ENCODE measurements at regions not wholly inside any gene's neighbourhood (a gene's known extent, or its start where the extent isn't known, plus 50 kb on each side); places are given as distances from the start of the nearest gene placed in this dataset.

DNA sequence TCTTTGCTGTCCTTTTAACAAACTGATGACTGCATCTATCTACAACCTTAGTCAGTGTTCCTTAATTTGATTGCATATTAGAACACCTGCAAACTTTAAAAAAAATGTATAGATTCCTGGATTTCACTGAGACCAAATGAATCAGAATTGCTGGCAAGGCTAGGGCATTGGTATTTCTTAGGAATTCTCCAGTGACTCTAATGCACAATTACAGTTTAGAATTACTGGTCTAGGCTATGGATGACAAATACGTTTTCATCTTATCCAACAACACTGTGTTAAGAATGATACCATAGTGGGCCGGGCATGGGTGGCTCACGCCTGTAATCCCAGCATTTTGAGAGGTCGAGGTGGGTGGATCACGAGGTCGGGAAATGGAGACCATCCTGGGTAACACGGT lies 545.9 kb upstream of the RIOK2 start:
- no peaks in the 10 kb centered on the region for H3K4me1 ChIP-seq (ENCODE audit: insufficient read depth)
- no peaks in the 10 kb centered on the region for H3K36me3 ChIP-seq (ENCODE audit: insufficient read depth)
- DNase-seq (ENCODE audit: extremely low spot score), result no peak
- 92% methylated on average over 7 of the region's 7 CpGs for WGBS
- H3K4me3 ChIP-seq (ENCODE audit: low read depth, low read length), result no peak overlapping the region
- H3K27ac ChIP-seq (ENCODE audit: low read depth), result no peak overlapping the region

DNA sequence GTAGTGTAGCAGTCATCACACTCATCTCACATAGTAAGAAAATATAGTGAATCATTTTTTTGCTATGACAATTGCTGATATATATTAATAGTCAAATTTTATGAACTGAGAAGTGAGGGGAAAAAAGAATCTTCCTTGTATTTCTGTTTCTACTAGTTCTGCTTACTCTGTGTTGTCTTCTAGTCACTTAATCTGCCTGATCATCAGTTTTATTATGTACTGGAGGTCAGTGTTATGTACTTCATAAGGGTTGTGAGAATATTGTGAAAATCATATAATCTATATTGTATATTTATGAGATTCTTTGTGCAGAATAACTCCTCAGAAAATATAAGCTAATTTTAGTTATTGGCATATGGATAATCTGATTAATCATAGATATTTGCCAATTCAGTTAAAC lies 546.9 kb upstream of the RIOK2 start:
- DNase-seq (ENCODE audit: extremely low spot score), result no peak

DNA sequence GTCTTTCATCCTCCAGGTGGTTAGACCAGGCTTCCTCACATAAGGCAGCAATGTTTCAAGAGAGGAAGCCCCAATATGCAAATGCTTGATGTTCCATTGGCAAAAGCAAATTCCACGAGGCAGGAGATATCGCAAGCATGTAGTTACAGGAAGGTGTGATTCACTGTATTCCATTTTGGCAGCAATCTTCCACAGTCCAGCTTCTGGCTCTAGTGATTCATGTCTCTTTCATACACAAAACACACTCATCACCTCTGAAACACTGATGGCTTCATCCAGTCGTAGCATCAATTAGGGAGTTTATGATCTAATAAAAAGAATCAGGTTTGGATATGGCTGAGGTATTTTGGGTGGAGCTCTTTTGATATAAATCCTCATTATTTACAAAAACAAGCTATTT lies 552.2 kb upstream of the RIOK2 start:
- Histone ChIP-seq H3K27ac (ENCODE audit: low read depth) (no peak overlapping the region), H3K4me3 (ENCODE audit: low read depth, low read length) (no peak overlapping the region), H3K4me1 (ENCODE audit: insufficient read depth) (no peaks in the 10 kb centered on the region), H3K36me3 (ENCODE audit: insufficient read depth) (no peaks in the 10 kb centered on the region)
- 71% methylated on average over 3 of the region's 3 CpGs for WGBS
- DNase-seq (ENCODE audit: extremely low spot score), result no peak

More for the DNA sequence above, 546.9 kb upstream of the RIOK2 start:
- H3K27ac ChIP-seq (ENCODE audit: low read depth), result no peak overlapping the region
- H3K36me3 ChIP-seq (ENCODE audit: insufficient read depth), result no peaks in the 10 kb centered on the region
- H3K4me3 ChIP-seq (ENCODE audit: low read depth, low read length), result no peak overlapping the region
- no peaks in the 10 kb centered on the region for H3K4me1 ChIP-seq (ENCODE audit: insufficient read depth)

DNA sequence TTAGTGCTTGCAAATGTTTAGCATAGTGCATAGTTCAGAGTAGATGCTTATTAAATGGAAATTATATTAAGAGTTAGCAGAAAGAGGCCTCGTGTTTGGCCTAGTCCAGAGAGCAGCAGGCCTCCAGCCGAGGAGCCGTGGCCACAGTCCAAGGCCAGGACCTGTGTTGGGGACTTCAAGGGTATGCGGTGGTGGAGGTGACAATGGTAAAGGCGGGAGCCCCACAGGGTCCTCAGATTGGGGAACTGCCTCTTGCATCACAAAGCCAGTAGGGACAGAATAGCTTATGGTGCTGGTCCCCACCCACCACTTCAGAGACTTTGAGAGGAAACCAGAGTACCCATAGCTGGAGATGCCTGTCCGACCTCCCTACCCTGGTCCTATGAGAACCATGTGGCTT lies 554.6 kb upstream of the RIOK2 start:
- no peak overlapping the region for H3K4me3 ChIP-seq (ENCODE audit: low read depth, low read length)
- no peaks in the 10 kb centered on the region for H3K4me1 ChIP-seq (ENCODE audit: insufficient read depth)
- 84% methylated on average over 6 of the region's 6 CpGs for WGBS
- H3K27ac ChIP-seq (ENCODE audit: low read depth), result no peak overlapping the region
- no peaks in the 10 kb centered on the region for H3K36me3 ChIP-seq (ENCODE audit: insufficient read depth)
- no peak for DNase-seq (ENCODE audit: extremely low spot score)

DNA sequence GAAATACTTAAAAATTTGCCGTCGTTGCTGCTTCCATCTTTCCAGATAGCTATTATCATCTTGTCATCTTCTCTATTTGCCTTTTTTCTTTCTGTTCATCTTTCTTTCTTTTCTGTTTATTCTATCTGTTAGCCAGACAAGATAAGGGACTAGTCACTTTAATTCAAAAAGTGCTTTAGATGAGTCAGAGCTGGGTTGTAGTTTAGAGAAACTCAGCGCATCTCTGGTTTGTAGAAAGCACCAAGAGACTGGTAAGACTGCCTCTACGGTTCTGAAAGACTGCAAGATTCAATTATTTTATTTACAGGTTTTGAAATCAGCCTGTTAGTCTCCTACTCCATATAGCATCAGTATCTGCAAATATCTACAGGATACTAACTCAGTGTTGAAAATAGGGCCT lies 562.8 kb upstream of the RIOK2 start:
- Histone ChIP-seq H3K27ac (ENCODE audit: low read depth) (no peak overlapping the region), H3K4me3 (ENCODE audit: low read depth, low read length) (no peak overlapping the region), H3K36me3 (ENCODE audit: insufficient read depth) (no peaks in the 10 kb centered on the region), H3K4me1 (ENCODE audit: insufficient read depth) (no peaks in the 10 kb centered on the region)
- no peak for DNase-seq (ENCODE audit: extremely low spot score)
- 59% methylated on average over 4 of the region's 4 CpGs for WGBS

DNA sequence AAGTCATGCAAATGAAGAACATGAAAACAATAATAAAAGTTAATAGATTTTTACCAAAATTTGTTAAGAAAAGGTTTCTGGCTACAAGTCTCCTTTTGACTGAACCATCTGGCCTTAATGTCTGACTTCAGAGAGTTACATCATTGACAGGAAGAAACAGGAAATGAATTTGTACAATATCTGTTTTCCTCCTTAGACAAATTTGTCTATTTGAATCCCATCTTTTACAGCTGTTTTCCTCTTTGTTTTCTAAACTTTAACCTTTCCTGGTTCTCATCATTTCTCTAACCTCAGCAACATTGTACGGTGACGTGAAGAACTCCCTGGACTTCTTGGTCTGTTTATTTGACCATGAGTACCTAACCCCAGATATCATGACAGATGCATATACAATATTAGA lies 567.5 kb upstream of the RIOK2 start:
- no peak for DNase-seq (ENCODE audit: extremely low spot score)

DNA sequence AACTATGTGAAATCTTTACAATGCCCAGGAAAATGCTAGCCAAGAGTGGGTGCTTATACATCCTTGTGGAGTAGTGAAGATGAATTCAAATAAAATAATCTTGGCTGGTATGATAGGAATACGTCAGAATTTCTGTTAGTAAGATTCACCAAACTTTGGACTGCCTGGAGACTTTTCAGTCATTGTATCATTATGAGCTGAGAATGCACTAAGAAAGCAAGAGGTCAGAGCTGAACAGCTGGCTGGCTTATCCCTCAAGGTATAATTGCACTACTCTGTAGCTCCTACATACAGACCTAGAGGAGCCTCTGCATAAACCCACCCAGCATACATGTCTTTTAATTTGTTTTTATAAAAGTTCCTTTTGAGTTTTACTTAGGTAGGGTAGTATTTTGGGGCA lies 568.5 kb upstream of the RIOK2 start:
- Histone ChIP-seq H3K4me3 (ENCODE audit: low read depth, low read length) (no peak overlapping the region), H3K36me3 (ENCODE audit: insufficient read depth) (no peaks in the 10 kb centered on the region), H3K27ac (ENCODE audit: low read depth) (no peak overlapping the region), H3K4me1 (ENCODE audit: insufficient read depth) (no peaks in the 10 kb centered on the region)
- WGBS, result 60% methylated on average over 1 of the region's 1 CpG
- DNase-seq (ENCODE audit: extremely low spot score), result no peak

More for the DNA sequence above, 567.5 kb upstream of the RIOK2 start:
- H3K4me1 ChIP-seq (ENCODE audit: insufficient read depth), result no peaks in the 10 kb centered on the region
- WGBS, result 79% methylated on average over 2 of the region's 2 CpGs
- H3K27ac ChIP-seq (ENCODE audit: low read depth), result no peak overlapping the region
- no peak overlapping the region for H3K4me3 ChIP-seq (ENCODE audit: low read depth, low read length)
- no peaks in the 10 kb centered on the region for H3K36me3 ChIP-seq (ENCODE audit: insufficient read depth)

DNA sequence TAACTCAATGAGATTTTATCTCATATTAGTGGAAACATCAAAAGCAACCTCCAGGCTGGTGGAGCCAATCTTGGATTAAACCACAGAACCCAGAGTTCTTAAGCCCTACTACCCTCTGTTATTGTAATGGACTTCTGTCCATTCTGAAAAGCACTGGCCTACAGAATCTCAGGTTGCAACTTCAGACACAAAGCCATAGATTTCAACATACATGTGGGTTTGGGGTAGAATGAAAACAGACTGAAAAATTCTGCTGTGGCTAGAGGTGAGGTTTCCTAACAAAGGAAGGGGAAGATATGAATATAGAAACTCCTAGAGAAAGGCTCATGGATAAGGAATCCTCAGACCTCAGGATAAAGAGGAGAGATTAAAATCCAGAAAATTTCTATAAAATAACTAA lies 569.8 kb upstream of the RIOK2 start:
- H3K36me3 ChIP-seq (ENCODE audit: insufficient read depth), result no peaks in the 10 kb centered on the region
- no peak for DNase-seq (ENCODE audit: extremely low spot score)
- no peaks in the 10 kb centered on the region for H3K4me1 ChIP-seq (ENCODE audit: insufficient read depth)
- H3K27ac ChIP-seq (ENCODE audit: low read depth), result no peak overlapping the region
- H3K4me3 ChIP-seq (ENCODE audit: low read depth, low read length), result no peak overlapping the region

DNA sequence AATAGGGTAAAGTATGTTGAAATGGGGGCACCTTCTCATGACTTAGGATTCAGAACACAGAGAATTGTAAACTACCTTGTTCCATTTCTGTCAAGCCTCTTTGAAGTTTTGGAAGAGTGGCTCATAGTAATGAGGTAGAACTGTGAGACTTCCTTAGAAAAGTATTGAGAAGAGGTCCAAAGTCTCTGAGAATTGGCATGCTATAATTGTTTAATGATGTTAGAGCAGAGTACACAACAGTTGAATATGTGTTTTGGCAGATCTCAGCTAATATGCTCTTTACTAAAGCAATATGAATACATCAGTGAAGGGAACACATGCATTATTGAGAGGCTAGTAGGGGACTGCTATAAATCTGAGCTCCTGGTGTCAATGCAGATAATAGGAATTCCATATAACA lies 579.4 kb upstream of the RIOK2 start:
- no peaks in the 10 kb centered on the region for H3K4me1 ChIP-seq (ENCODE audit: insufficient read depth)
- no peaks in the 10 kb centered on the region for H3K36me3 ChIP-seq (ENCODE audit: insufficient read depth)
- no peak overlapping the region for H3K27ac ChIP-seq (ENCODE audit: low read depth)
- DNase-seq (ENCODE audit: extremely low spot score), result no peak
- H3K4me3 ChIP-seq (ENCODE audit: low read depth, low read length), result no peak overlapping the region

DNA sequence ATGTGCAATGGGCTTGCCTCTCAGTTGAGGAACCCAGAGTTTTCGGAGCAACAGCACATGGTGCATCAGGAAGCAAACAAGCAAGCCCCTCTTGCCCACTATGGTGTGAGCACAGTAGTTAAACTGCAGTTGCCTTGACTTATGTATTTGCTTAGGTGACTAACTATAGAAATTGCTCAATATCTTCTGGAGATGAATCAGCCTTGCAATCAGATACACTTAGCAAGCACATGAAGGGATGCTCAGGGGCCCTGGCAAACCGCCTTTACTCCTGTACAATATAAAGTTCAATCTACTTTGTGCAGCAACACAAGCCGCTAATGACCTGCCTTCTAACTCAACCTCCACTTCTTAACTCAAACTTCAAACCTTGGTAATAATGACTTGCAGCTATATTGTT lies 581.7 kb upstream of the RIOK2 start:
- 93% methylated on average over 3 of the region's 3 CpGs for WGBS
- H3K4me3 ChIP-seq (ENCODE audit: low read depth, low read length), result no peak overlapping the region
- H3K36me3 ChIP-seq (ENCODE audit: insufficient read depth), result no peaks in the 10 kb centered on the region
- DNase-seq (ENCODE audit: extremely low spot score), result no peak
- H3K27ac ChIP-seq (ENCODE audit: low read depth), result no peak overlapping the region
- no peaks in the 10 kb centered on the region for H3K4me1 ChIP-seq (ENCODE audit: insufficient read depth)

DNA sequence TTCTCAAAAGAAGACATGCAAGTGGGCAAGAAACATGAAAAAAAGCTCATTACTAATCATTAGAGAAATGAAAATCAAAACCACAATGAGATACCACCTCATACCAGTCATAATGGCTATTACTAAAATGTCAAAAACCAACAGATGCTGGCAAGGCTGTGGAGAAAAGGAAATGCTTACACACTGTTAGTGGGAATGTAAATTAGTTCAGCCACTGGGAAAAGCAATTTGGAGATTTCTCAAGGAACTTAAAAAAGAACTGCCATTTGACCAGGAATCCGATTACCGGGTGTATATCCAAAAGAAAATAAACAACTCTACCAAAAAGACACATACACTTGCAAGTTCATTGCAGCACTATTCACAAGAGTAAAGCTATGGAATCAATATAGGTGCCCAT lies 595.4 kb upstream of the RIOK2 start:
- WGBS, result 87% methylated on average over 2 of the region's 2 CpGs
- Histone ChIP-seq H3K27ac (ENCODE audit: low read depth) (no peak overlapping the region), H3K4me1 (ENCODE audit: insufficient read depth) (no peaks in the 10 kb centered on the region), H3K36me3 (ENCODE audit: insufficient read depth) (no peaks in the 10 kb centered on the region), H3K4me3 (ENCODE audit: low read depth, low read length) (no peak overlapping the region)
- DNase-seq (ENCODE audit: extremely low spot score), result no peak

DNA sequence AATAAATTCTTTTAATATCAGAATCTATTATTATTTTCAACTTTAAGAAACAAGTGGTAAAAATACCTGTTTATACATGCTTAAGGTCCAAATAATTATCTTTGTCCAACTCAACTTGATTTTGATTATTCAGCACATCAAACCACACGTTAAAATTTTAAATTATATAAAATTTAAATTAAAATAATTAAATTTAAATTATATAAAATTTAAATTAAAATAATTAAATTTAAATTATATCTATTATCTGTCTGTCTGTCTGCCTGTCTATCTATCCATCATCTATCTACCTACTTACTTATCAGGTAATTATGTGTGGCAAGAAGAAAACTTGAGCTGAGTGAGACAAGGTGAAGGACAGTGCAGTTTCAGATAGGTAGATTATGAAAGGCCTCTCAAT lies 605.3 kb upstream of the RIOK2 start:
- Histone ChIP-seq H3K36me3 (ENCODE audit: insufficient read depth) (no peaks in the 10 kb centered on the region), H3K27ac (ENCODE audit: low read depth) (no peak overlapping the region), H3K4me3 (ENCODE audit: low read depth, low read length) (no peak overlapping the region), H3K4me1 (ENCODE audit: insufficient read depth) (no peaks in the 10 kb centered on the region)
- 91% methylated on average over 1 of the region's 1 CpG for WGBS
- DNase-seq (ENCODE audit: extremely low spot score), result no peak

DNA sequence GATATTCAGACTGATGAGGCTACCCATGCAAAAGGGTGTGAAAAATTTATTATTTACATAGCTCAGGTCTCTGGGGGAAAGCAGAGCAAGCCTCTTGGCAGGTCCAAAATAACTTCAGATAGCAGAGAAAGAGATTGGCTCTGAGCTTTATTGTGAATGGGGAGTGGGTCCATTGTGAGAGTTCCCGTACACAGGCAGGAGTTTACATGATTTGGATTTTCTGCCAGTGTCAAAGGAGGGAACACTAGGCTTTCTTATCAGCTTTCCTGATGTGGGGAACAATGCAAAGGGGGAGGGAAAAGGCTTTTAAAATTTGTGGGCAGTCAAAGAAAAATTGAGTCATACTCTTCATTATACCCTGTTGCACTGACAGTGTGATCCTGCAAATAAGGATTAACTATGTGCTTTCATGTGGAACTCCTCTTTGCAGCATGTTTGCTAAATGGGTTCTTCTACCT lies 615.0 kb upstream of the RIOK2 start:
- Histone ChIP-seq H3K27ac (ENCODE audit: low read depth) (no peak overlapping the region), H3K4me1 (ENCODE audit: insufficient read depth) (no peaks in the 10 kb centered on the region), H3K4me3 (ENCODE audit: low read depth, low read length) (no peak overlapping the region), H3K36me3 (ENCODE audit: insufficient read depth) (no peaks in the 10 kb centered on the region)
- no peak for DNase-seq (ENCODE audit: extremely low spot score)
- WGBS, result 42% methylated on average over 1 of the region's 1 CpG

DNA sequence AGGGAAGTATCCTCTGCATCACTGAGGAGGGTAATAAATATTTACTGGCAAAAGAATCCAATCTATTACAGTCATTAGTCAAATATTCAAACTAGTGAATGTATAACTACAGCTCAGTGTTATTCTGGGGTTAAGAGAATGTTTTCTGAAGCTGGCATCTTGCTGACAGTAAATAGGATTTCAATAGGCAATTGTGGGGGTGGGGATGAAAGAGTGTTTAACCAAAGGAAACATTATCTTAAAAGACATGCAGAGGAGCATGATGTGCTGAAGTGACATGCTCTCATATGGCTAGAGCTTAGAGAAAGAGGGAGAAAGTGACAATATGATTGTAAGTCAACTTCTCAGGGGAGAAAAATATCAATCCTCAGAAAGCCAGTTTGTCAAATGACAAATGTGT lies 618.4 kb upstream of the RIOK2 start:
- DNase-seq (ENCODE audit: extremely low spot score), result no peak
- Histone ChIP-seq H3K4me3 (ENCODE audit: low read depth, low read length) (no peak overlapping the region), H3K4me1 (ENCODE audit: insufficient read depth) (no peaks in the 10 kb centered on the region), H3K36me3 (ENCODE audit: insufficient read depth) (no peaks in the 10 kb centered on the region), H3K27ac (ENCODE audit: low read depth) (no peak overlapping the region)

DNA sequence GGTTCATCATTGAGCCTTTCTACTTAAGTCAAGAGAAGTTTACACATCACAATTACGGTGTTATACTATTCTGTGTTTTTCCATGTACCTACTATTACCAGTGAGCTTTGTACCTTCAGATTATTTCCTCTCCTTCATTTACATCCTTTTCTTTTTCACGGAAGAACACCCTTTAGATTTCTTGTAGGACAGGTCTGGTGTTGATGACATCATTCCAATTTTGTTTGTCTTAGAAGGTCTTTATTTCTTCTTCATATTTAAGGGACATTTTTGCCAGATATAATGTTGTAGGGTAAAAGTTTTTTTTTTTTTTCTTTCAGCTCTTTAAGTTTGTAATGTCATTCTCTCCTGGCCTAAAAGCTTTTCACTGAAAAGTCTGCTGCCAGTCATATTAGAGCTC lies 637.1 kb upstream of the RIOK2 start:
- no peak for DNase-seq (ENCODE audit: extremely low spot score)
- Histone ChIP-seq H3K27ac (ENCODE audit: low read depth) (no peak overlapping the region), H3K4me3 (ENCODE audit: low read depth, low read length) (no peak overlapping the region), H3K36me3 (ENCODE audit: insufficient read depth) (no peaks in the 10 kb centered on the region), H3K4me1 (ENCODE audit: insufficient read depth) (no peaks in the 10 kb centered on the region)
- WGBS, result 96% methylated on average over 2 of the region's 2 CpGs
